ENCODE measurements at regions not wholly inside any gene's neighbourhood (a gene's known extent, or its start where the extent isn't known, plus 50 kb on each side); places are given as distances from the start of the nearest gene placed in this dataset.

- H3K4me1 ChIP-seq (ENCODE audit: control insufficient read depth, insufficient read depth, low read length), result no peaks in the 10 kb centered on the region
- no peak overlapping the region for H3K27ac ChIP-seq (ENCODE audit: control insufficient read depth, insufficient read depth)
- intact Hi-C loops (cut with micrococcal nuclease; ENCODE audit: unreplicated experiment), result no loop called here
- no peaks in the 10 kb centered on the region for H3K79me2 ChIP-seq (ENCODE audit: control insufficient read depth, insufficient read depth, low read length)
- H3K9me3 ChIP-seq (replicated peaks; ENCODE audit: control insufficient read depth, insufficient read depth, low read length), result no peaks in the 10 kb centered on the region
- no TSS peak for BruUV-seq (replicated peaks)
- ChIA-PET SMC1A (ENCODE audit: uncharacterized antibody, unreplicated experiment) (no interaction called here), CTCF (no interaction called here), RAD21 (ENCODE audit: unreplicated experiment) (no interaction called here), POLR2A (no interaction called here)
- WGBS (ENCODE audit: insufficient coverage, insufficient replicate concordance, low lambda C conversion rate, missing lambda C conversion rate), result 8% methylated on average over 3 of the region's 3 CpGs
- H4K20me1 ChIP-seq (ENCODE audit: control insufficient read depth, insufficient read depth), result no peaks in the 10 kb centered on the region
- FAIRE-seq (no peak), DNase-seq (ENCODE audit: low read depth, low spot score) (no peak), ATAC-seq (peak; percentile 49)
- no peak overlapping the region for H3K4me3 ChIP-seq
- no peaks in the 10 kb centered on the region for H3K27me3 ChIP-seq (replicated peaks in 1 of 2; ENCODE audit: control insufficient read depth in 2 of 2, insufficient read depth in 2 of 2, low read length in 1 of 2)
- no peak overlapping the region for H3K9ac ChIP-seq (ENCODE audit: control insufficient read depth, insufficient read depth, low read length)
- no peak overlapping the region for H2AFZ ChIP-seq (ENCODE audit: control insufficient read depth, low read depth, low read length)
- in situ Hi-C loops (cut with MboI), result no loop called here
- no peak overlapping the region for H3K4me2 ChIP-seq (ENCODE audit: control insufficient read depth, insufficient read depth)
- no peaks in the 10 kb centered on the region for H3K36me3 ChIP-seq (ENCODE audit: control insufficient read depth in 2 of 2, insufficient read depth in 2 of 2, low read length in 1 of 2)
- peak; percentile 45 for TF ChIP-seq MTA2 (IDR thresholded peaks at IDR 0.05; ENCODE audit: low read depth)
- 0 out of 2 replicates have a peak, but pooled peaks have one; percentile 31 for TF ChIP-seq RELB (IDR thresholded peaks at IDR 0.05; ENCODE audit: low read depth)
- no peak for TF ChIP-seq KAT2A (conservative IDR thresholded peaks at IDR 0.05; ENCODE audit: control insufficient read depth, low read depth, low read length)
- TF ChIP-seq NRF1 (conservative IDR thresholded peaks at IDR 0.05; ENCODE audit: low read depth, low read length), result no peak
Observed at GRCh38 chr2:34193164-34193563, 594.1 kb upstream of the FAM98A start.

GRCh38 chr2:34188464-34189303 is 589.6 kb upstream of the FAM98A start:
- ATAC-seq (no peak), DNase-seq (ENCODE audit: low read depth, low spot score) (no peak), FAIRE-seq (no peak)
- in situ Hi-C loops (cut with MboI), result no loop called here
- SMC1A ChIA-PET (ENCODE audit: uncharacterized antibody, unreplicated experiment), result no interaction called here
- Histone ChIP-seq H3K27me3 (replicated peaks in 1 of 2; ENCODE audit: control insufficient read depth in 2 of 2, insufficient read depth in 2 of 2, low read length in 1 of 2) (no peaks in the 10 kb centered on the region), H3K4me3 (no peak overlapping the region), H3K9ac (ENCODE audit: control insufficient read depth, insufficient read depth, low read length) (no peak overlapping the region), H3K79me2 (ENCODE audit: control insufficient read depth, insufficient read depth, low read length) (no peaks in the 10 kb centered on the region), H3K9me3 (replicated peaks; ENCODE audit: control insufficient read depth, insufficient read depth, low read length) (no peaks in the 10 kb centered on the region), H3K4me2 (ENCODE audit: control insufficient read depth, insufficient read depth) (no peak overlapping the region), H4K20me1 (ENCODE audit: control insufficient read depth, insufficient read depth) (no peaks in the 10 kb centered on the region), H3K27ac (ENCODE audit: control insufficient read depth, insufficient read depth) (no peak overlapping the region), H3K36me3 (ENCODE audit: control insufficient read depth in 2 of 2, insufficient read depth in 2 of 2, low read length in 1 of 2) (no peaks in the 10 kb centered on the region), H3K4me1 (ENCODE audit: control insufficient read depth, insufficient read depth, low read length) (no peaks in the 10 kb centered on the region), H2AFZ (ENCODE audit: control insufficient read depth, low read depth, low read length) (no peak overlapping the region)
- BruUV-seq (replicated peaks), result no TSS peak
- intact Hi-C loops (cut with micrococcal nuclease; ENCODE audit: unreplicated experiment), result no loop called here
- CTCF ChIA-PET, result no interaction called here
- RAD21 ChIA-PET (ENCODE audit: unreplicated experiment), result no interaction called here
- WGBS (ENCODE audit: insufficient coverage, insufficient replicate concordance, low lambda C conversion rate, missing lambda C conversion rate), result 25% methylated on average over 6 of the region's 6 CpGs
- POLR2A ChIA-PET, result no interaction called here
- TF ChIP-seq SPI1 (IDR thresholded peaks at IDR 0.05; ENCODE audit: borderline replicate concordance, insufficient read depth, low read depth, low read length), result no peak
- TF ChIP-seq NR2C2 (IDR thresholded peaks at IDR 0.05; ENCODE audit: borderline replicate concordance, control insufficient read depth, insufficient read length, low read depth), result no peak
- TF ChIP-seq NR2C1 (IDR thresholded peaks at IDR 0.05), result no peak
- no peak for TF ChIP-seq CHD2 (IDR thresholded peaks at IDR 0.05; ENCODE audit: borderline replicate concordance, low read depth, low read length)
- no peak for TF ChIP-seq TCF7 (IDR thresholded peaks at IDR 0.05; ENCODE audit: borderline replicate concordance)
- no peak for TF ChIP-seq KLF5 (IDR thresholded peaks at IDR 0.05; ENCODE audit: partially characterized antibody)
- TF ChIP-seq YBX1 (IDR thresholded peaks at IDR 0.05), result no peak
- TF ChIP-seq PRDM15 (CRISPR knock-in tag; IDR thresholded peaks at IDR 0.05), result no peak
- TF ChIP-seq GABPA (IDR thresholded peaks at IDR 0.05; ENCODE audit: low read depth), result no peak

All from GM12878 (cell line).